OCI-LY7 (cell line): ENCODE measurements at regions not wholly inside any gene's neighbourhood (a gene's known extent, or its start where the extent isn't known, plus 50 kb on each side); places are given as distances from the start of the nearest gene placed in this dataset.

Experiments
- BruUV-seq: library from RNA; stranded (reverse); fragments of 400-500 nt; replicated peaks from 2 replicates; lab custom pipeline; 2021; lab: Mats Ljungman, UMichigan
- CTCF ChIA-PET: fragments of 300-600 bp; sonication (Branson Sonifier 250); formaldehyde crosslinking; loops from one replicate; lab custom pipeline; 2022; ENCODE audit warnings: antibody characterized with exemption; ENCODE audit not compliant: unreplicated experiment; lab: Charles Lee
- POLR2A ChIA-PET: fragments of 300-600 bp; sonication (Branson Sonifier 250); formaldehyde crosslinking; loops from one replicate; lab custom pipeline; 2022; ENCODE audit warnings: antibody characterized with exemption; lab: Charles Lee
- DNase-seq: peaks from one replicate; pipeline ENCODE4 v3.0.0-alpha.2; 2015; ENCODE audit warnings: low spot score
- H2AFZ ChIP-seq: fragments of 200-600 bp; sonication (generic), shearing (Covaris generic); 2 replicates; pipeline ENCODE4 v1.6.1; 2014; ENCODE audit warnings: mild to moderate bottlenecking, antibody characterized with exemption, low read length, moderate library complexity
- H3K27ac ChIP-seq: fragments of 200-600 bp; sonication (generic); 2 replicates; pipeline ENCODE4 v1.5.1; 2014; ENCODE audit warnings: mixed run types, low read depth, mild to moderate bottlenecking, moderate library complexity, low read length, inconsistent platforms; ENCODE audit not compliant: poor library complexity, severe bottlenecking
- H3K36me3 ChIP-seq: fragments of 200-600 bp; sonication (generic); 2 replicates; pipeline ENCODE4 v1.6.1; 2014; ENCODE audit warnings: mild to moderate bottlenecking, antibody characterized with exemption, low read length, moderate library complexity, mixed read lengths; ENCODE audit not compliant: insufficient read depth
- H3K4me1 ChIP-seq: fragments of 200-600 bp; sonication (generic); 2 replicates; pipeline ENCODE4 v1.5.1; 2014; ENCODE audit warnings: mild to moderate bottlenecking, low read length; ENCODE audit not compliant: insufficient read depth, poor library complexity, severe bottlenecking
- H3K4me2 ChIP-seq: fragments of 200-600 bp; sonication (generic); 2 replicates; pipeline ENCODE4 v1.6.1; 2014; ENCODE audit warnings: mild to moderate bottlenecking, low read length
- H3K4me3 ChIP-seq: fragments of 200-600 bp; sonication (generic); 2 replicates; pipeline ENCODE4 v1.5.1; 2014; ENCODE audit warnings: mild to moderate bottlenecking, low read depth, low read length; ENCODE audit not compliant: poor library complexity, severe bottlenecking
- H3K79me2 ChIP-seq: fragments of 200-600 bp; sonication (generic); 2 replicates; pipeline ENCODE4 v1.6.1; 2016; ENCODE audit warnings: low read depth, mild to moderate bottlenecking, low read length, moderate library complexity, mixed read lengths; ENCODE audit not compliant: insufficient read depth
- H3K9me2 ChIP-seq: fragments of 200-600 bp; sonication (generic); 2 replicates; pipeline ENCODE4 v1.6.1; 2016; ENCODE audit warnings: mild to moderate bottlenecking, low read length, mixed read lengths; ENCODE audit not compliant: insufficient read depth
- H3K9me3 ChIP-seq: fragments of 200-600 bp; sonication (generic); 2 replicates; pipeline ENCODE4 v1.6.1; 2014; ENCODE audit warnings: mild to moderate bottlenecking, mixed run types, low read length, mixed read lengths
- H4K20me1 ChIP-seq: fragments of 200-600 bp; sonication (generic); 2 replicates; pipeline ENCODE4 v1.6.1; 2014; ENCODE audit warnings: mild to moderate bottlenecking, antibody characterized with exemption, low read length, moderate library complexity, mixed read lengths; ENCODE audit not compliant: insufficient read depth
- EZH2phosphoT487 ChIP-seq: fragments of 200-600 bp; sonication (generic); IDR thresholded peaks from 2 replicates; pipeline ENCODE4 v1.6.1; 2018; ENCODE audit warnings: low read depth, borderline replicate concordance, mild to moderate bottlenecking, mixed run types, antibody characterized with exemption, low read length, moderate library complexity, mixed read lengths
- intact Hi-C: fragments of 100-400 bp; cut with micrococcal nuclease; formaldehyde crosslinking; loops from one replicate; pipeline ENCODE4 v1.10.0; 2022; ENCODE audit not compliant: unreplicated experiment
- TF ChIP-seq, protein P1 (sequence below): fragments of 200-600 bp; sonication (generic); conservative IDR thresholded peaks from 2 replicates; pipeline ENCODE4 v1.5.1; 2014; ENCODE audit warnings: mild to moderate bottlenecking, antibody characterized with exemption, low read length, moderate library complexity, mixed read lengths

DNA sequence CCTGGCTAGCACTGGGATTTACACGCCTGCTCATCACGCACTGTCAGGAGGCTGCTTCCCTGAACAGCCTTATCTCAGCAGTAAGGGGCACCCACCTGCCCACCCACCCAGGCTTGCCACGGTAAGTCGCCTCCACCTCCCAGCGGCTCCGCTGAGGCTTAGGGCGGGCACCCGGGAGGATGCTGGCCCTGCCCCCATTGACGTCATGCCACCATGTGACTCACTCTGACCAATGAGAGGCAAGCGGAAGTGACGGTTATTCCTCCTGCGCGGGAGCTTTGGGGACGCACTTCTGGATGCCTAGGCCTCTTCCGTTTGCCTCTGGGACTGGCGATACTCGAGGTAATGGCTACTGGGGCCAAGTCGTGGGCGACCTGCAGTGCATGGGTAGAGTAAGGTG is 256.8 kb downstream of the QKI start:
- CTCF ChIA-PET, result no interaction called here
- intact Hi-C loops, result no loop called here
- POLR2A ChIA-PET, result interaction anchor here (0.5 to 0.8 kb wide), 2 partner anchors 13 to 985 kb away, joined by 3 to 4 read pairs; no protein-coding TSS in a partner anchor
- TF ChIP-seq, protein P1, sequence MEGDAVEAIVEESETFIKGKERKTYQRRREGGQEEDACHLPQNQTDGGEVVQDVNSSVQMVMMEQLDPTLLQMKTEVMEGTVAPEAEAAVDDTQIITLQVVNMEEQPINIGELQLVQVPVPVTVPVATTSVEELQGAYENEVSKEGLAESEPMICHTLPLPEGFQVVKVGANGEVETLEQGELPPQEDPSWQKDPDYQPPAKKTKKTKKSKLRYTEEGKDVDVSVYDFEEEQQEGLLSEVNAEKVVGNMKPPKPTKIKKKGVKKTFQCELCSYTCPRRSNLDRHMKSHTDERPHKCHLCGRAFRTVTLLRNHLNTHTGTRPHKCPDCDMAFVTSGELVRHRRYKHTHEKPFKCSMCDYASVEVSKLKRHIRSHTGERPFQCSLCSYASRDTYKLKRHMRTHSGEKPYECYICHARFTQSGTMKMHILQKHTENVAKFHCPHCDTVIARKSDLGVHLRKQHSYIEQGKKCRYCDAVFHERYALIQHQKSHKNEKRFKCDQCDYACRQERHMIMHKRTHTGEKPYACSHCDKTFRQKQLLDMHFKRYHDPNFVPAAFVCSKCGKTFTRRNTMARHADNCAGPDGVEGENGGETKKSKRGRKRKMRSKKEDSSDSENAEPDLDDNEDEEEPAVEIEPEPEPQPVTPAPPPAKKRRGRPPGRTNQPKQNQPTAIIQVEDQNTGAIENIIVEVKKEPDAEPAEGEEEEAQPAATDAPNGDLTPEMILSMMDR, result no peak
- no peak for TF ChIP-seq EZH2phosphoT487
- Histone ChIP-seq H3K4me3 (no peak overlapping the region), H2AFZ (no peak overlapping the region), H3K79me2 (no peaks in the 10 kb centered on the region), H4K20me1 (no peaks in the 10 kb centered on the region), H3K9me2 (no peaks in the 10 kb centered on the region), H3K4me2 (no peak overlapping the region), H3K9me3 (no peaks in the 10 kb centered on the region), H3K27ac (no peak overlapping the region), H3K36me3 (no peaks in the 10 kb centered on the region), H3K4me1 (peaks cover 26% of the 10 kb centered on the region)
- DNase-seq, result no peak
- BruUV-seq, result no TSS peak

GRCh38 chr6:163670336-163670735 is 255.8 kb downstream of the QKI start:
- BruUV-seq, result no TSS peak
- Histone ChIP-seq H3K9me2 (no peaks in the 10 kb centered on the region), H4K20me1 (no peaks in the 10 kb centered on the region), H2AFZ (no peak overlapping the region), H3K4me1 (peaks cover 26% of the 10 kb centered on the region), H3K27ac (no peak overlapping the region), H3K79me2 (no peaks in the 10 kb centered on the region), H3K9me3 (no peaks in the 10 kb centered on the region), H3K36me3 (no peaks in the 10 kb centered on the region), H3K4me2 (no peak overlapping the region), H3K4me3 (no peak overlapping the region)
- intact Hi-C loops, result no loop called here
- POLR2A ChIA-PET, result interaction anchor here (0.5 to 1.1 kb wide), 5 partner anchors 10 to 983 kb away, joined by 3 to 5 read pairs (median 3); no protein-coding TSS in a partner anchor
- no peak for DNase-seq
- TF ChIP-seq EZH2phosphoT487, result no peak
- TF ChIP-seq, protein P1, result no peak
- CTCF ChIA-PET, result no interaction called here

DNA sequence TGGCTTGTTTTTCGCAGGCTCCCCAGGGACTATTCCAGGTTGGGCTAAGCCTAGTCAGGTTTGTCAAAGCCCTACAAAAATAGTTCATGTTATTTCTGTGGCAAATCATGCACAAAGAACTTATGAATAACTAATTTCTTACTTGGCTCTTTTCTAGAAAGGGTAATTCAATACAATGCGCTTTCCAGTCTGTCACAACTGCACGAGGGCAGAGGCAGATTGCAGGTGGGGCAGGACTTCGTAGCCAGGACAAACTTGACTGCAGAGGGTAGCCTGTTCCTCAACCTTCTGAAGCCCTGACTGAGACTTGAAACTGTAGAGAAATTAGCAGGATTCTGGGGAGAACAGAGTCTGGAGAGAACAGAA is 253.5 kb downstream of the QKI start:
- no peak for DNase-seq
- Histone ChIP-seq H3K79me2 (no peaks in the 10 kb centered on the region), H3K9me3 (no peaks in the 10 kb centered on the region), H3K4me3 (peak overlapping the region; percentile 43), H3K9me2 (no peaks in the 10 kb centered on the region), H3K4me2 (peak overlapping the region; percentile 80), H3K36me3 (no peaks in the 10 kb centered on the region), H3K27ac (peak overlapping the region; percentile 75), H2AFZ (peak overlapping the region; percentile 20; the same call in 1 of the 2 replicates), H4K20me1 (no peaks in the 10 kb centered on the region), H3K4me1 (peaks cover 26% of the 10 kb centered on the region)
- ChIA-PET CTCF (no interaction called here), POLR2A (interaction anchor here (0.5 to 1.7 kb wide), 12 partner anchors 11 to 274 kb away, joined by 3 to 7 read pairs (median 4); no protein-coding TSS in a partner anchor)
- TF ChIP-seq, protein P1, result no peak
- TF ChIP-seq EZH2phosphoT487, result no peak
- intact Hi-C loops, result no loop called here
- no TSS peak for BruUV-seq
